Osteocyte (in vitro differentiated cells): ENCODE measurements at regions not wholly inside any gene's neighbourhood (a gene's known extent, or its start where the extent isn't known, plus 50 kb on each side); places are given as distances from the start of the nearest gene placed in this dataset.

Experiments
- DNase-seq: peaks from one replicate; pipeline ENCODE4 v3.0.0; 2021; ENCODE audit warnings: mixed read lengths; ENCODE audit not compliant: unreplicated experiment; ENCODE audit errors: extremely low spot score
- H3K27ac Mint-ChIP-seq: one replicate; pipeline ENCODE4 v1.8.0; 2021; ENCODE audit warnings: mild to moderate bottlenecking, mixed read lengths; ENCODE audit not compliant: unreplicated experiment
- H3K27me3 Mint-ChIP-seq: one replicate; pipeline ENCODE4 v1.8.0; 2021; ENCODE audit warnings: mixed read lengths; ENCODE audit not compliant: unreplicated experiment
- H3K36me3 Mint-ChIP-seq: one replicate; pipeline ENCODE4 v1.8.0; 2021; ENCODE audit warnings: mixed read lengths; ENCODE audit not compliant: unreplicated experiment
- H3K4me1 Mint-ChIP-seq: one replicate; pipeline ENCODE4 v1.8.0; 2021; ENCODE audit warnings: mixed read lengths; ENCODE audit not compliant: unreplicated experiment
- H3K4me3 Mint-ChIP-seq: one replicate; pipeline ENCODE4 v1.8.0; 2021; ENCODE audit warnings: mild to moderate bottlenecking, moderate library complexity, mixed read lengths; ENCODE audit not compliant: unreplicated experiment
- H3K9me3 Mint-ChIP-seq: one replicate; pipeline ENCODE4 v1.8.0; 2021; ENCODE audit warnings: mixed read lengths; ENCODE audit not compliant: unreplicated experiment
- TF ChIP-seq, protein P1 (sequence below): fragments of 200-600 bp; sonication (generic); IDR thresholded peaks from 2 replicates; pipeline ENCODE4 v1.5.0; 2021; ENCODE audit warnings: antibody characterized with exemption, mild to moderate bottlenecking, moderate library complexity

- H3K4me3 Mint-ChIP-seq, result no peak overlapping the region
- H3K9me3 Mint-ChIP-seq, result no peaks in the 10 kb centered on the region
- TF ChIP-seq, protein P1, sequence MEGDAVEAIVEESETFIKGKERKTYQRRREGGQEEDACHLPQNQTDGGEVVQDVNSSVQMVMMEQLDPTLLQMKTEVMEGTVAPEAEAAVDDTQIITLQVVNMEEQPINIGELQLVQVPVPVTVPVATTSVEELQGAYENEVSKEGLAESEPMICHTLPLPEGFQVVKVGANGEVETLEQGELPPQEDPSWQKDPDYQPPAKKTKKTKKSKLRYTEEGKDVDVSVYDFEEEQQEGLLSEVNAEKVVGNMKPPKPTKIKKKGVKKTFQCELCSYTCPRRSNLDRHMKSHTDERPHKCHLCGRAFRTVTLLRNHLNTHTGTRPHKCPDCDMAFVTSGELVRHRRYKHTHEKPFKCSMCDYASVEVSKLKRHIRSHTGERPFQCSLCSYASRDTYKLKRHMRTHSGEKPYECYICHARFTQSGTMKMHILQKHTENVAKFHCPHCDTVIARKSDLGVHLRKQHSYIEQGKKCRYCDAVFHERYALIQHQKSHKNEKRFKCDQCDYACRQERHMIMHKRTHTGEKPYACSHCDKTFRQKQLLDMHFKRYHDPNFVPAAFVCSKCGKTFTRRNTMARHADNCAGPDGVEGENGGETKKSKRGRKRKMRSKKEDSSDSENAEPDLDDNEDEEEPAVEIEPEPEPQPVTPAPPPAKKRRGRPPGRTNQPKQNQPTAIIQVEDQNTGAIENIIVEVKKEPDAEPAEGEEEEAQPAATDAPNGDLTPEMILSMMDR, result no peak
- DNase-seq, result no peak
- H3K36me3 Mint-ChIP-seq, result no peaks in the 10 kb centered on the region
- H3K27me3 Mint-ChIP-seq, result peaks cover 10% of the 10 kb centered on the region
- no peaks in the 10 kb centered on the region for H3K4me1 Mint-ChIP-seq
- H3K27ac Mint-ChIP-seq, result no peak overlapping the region
Observed at GRCh38 chr17:71115669-71115972, 946.3 kb downstream of the KCNJ2 start.

GRCh38 chr17:71117466-71117865, 948.1 kb downstream of the KCNJ2 start:
- no peaks in the 10 kb centered on the region for H3K9me3 Mint-ChIP-seq
- H3K36me3 Mint-ChIP-seq, result no peaks in the 10 kb centered on the region
- TF ChIP-seq, protein P1, result no peak
- peaks cover 7% of the 10 kb centered on the region for H3K27me3 Mint-ChIP-seq
- no peak overlapping the region for H3K4me3 Mint-ChIP-seq
- H3K27ac Mint-ChIP-seq, result no peak overlapping the region
- H3K4me1 Mint-ChIP-seq, result no peaks in the 10 kb centered on the region
- DNase-seq, result no peak

GRCh38 chr17:71118039-71118438, 948.7 kb downstream of the KCNJ2 start:
- Mint-ChIP-seq H3K27me3 (peaks cover 7% of the 10 kb centered on the region), H3K9me3 (no peaks in the 10 kb centered on the region), H3K4me1 (no peaks in the 10 kb centered on the region), H3K4me3 (no peak overlapping the region), H3K27ac (no peak overlapping the region), H3K36me3 (no peaks in the 10 kb centered on the region)
- no peak for DNase-seq
- TF ChIP-seq, protein P1, result peak; percentile 32

DNA sequence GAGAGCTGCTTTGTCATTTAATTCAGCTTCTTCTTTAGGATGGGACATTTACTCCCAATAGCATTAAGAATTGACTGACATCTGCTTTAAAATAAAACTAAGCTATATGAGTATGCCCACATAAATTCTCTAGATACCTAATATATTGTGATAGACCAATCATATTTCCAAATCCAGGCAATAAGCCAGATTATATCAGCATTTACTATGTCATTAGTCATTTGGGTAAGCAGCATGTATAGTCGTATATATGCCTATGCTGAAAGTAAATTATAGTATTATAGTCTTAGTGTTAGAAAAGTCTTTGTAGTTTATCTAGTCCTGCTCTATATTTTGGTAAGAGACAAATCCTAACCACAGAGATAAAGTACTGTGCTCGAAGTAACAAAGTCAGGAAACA, 958.1 kb downstream of the KCNJ2 start:
- no peaks in the 10 kb centered on the region for H3K36me3 Mint-ChIP-seq
- H3K4me3 Mint-ChIP-seq, result no peak overlapping the region
- H3K9me3 Mint-ChIP-seq, result no peaks in the 10 kb centered on the region
- no peaks in the 10 kb centered on the region for H3K27me3 Mint-ChIP-seq
- TF ChIP-seq, protein P1, result no peak
- no peak overlapping the region for H3K27ac Mint-ChIP-seq
- H3K4me1 Mint-ChIP-seq, result no peaks in the 10 kb centered on the region
- DNase-seq, result no peak

DNA sequence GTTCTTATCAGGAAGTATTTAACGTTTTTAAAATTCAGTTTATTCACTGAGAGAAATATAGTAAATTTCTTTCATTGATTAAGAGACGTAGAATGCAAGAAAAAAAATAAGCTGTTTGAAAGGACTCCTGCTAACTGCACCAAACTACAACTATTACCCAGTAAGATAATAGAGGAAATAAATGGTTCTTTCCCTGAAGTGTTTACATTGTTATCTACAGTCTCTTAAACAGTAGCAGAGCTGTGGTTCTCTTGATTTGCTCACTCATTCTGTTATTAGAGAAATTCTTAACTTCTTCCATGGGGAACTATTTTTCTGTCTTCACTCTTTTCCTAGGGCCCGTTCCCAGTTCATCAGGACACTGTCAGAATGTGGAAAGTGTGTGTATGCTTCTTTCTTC, 973.0 kb downstream of the KCNJ2 start:
- no peak for DNase-seq
- Mint-ChIP-seq H3K4me3 (no peak overlapping the region), H3K27ac (no peak overlapping the region), H3K36me3 (no peaks in the 10 kb centered on the region), H3K27me3 (peaks cover 2% of the 10 kb centered on the region), H3K9me3 (peaks cover 6% of the 10 kb centered on the region), H3K4me1 (no peaks in the 10 kb centered on the region)
- TF ChIP-seq, protein P1, result no peak
